Hepatocyte (in vitro differentiated cells): ENCODE measurements at regions not wholly inside any gene's neighbourhood (a gene's known extent, or its start where the extent isn't known, plus 50 kb on each side); places are given as distances from the start of the nearest gene placed in this dataset.
A peak's percentile ranks its signal among the peaks of the same experiment; 100 is the strongest.

ENCODE experiments used
- DNase-seq: peaks from one replicate; pipeline ENCODE4 v3.0.0-alpha.2; 2016; ENCODE audit warnings: low spot score
- H2AFZ ChIP-seq: fragments of 200-600 bp; sonication (generic); 2 replicates; pipeline ENCODE4 v1.6.0; 2016; ENCODE audit warnings: antibody characterized with exemption, mild to moderate bottlenecking
- H3K27ac ChIP-seq: fragments of 200-600 bp; sonication (generic); 2 replicates; pipeline ENCODE4 v1.5.1; 2016; ENCODE audit warnings: mild to moderate bottlenecking
- H3K27me3 ChIP-seq: fragments of 200-600 bp; sonication (generic); 2 replicates; pipeline ENCODE4 v1.6.1; 2016
- H3K36me3 ChIP-seq: fragments of 200-600 bp; sonication (generic); replicated peaks from 2 replicates; pipeline ENCODE4 v1.5.1; 2016; ENCODE audit warnings: low read depth; ENCODE audit not compliant: insufficient read depth
- H3K4me1 ChIP-seq: fragments of 200-600 bp; sonication (generic); 2 replicates; pipeline ENCODE4 v1.5.1; 2016; ENCODE audit warnings: mild to moderate bottlenecking, moderate library complexity; ENCODE audit not compliant: insufficient read depth
- H3K4me2 ChIP-seq: fragments of 200-600 bp; sonication (generic); 2 replicates; pipeline ENCODE4 v1.6.0; 2016
- H3K4me3 ChIP-seq: fragments of 200-600 bp; sonication (generic); 2 replicates; pipeline ENCODE4 v1.5.1; 2016; ENCODE audit warnings: mild to moderate bottlenecking
- H3K79me2 ChIP-seq: fragments of 200-600 bp; sonication (generic); 2 replicates; pipeline ENCODE4 v1.6.0; 2017; ENCODE audit warnings: mild to moderate bottlenecking
- H3K9me2 ChIP-seq: fragments of 200-600 bp; sonication (generic); replicated peaks from 2 replicates; pipeline ENCODE4 v1.6.0; 2017; ENCODE audit warnings: mild to moderate bottlenecking; ENCODE audit not compliant: insufficient read depth
- H3K9me3 ChIP-seq: fragments of 200-600 bp; sonication (generic); 2 replicates; pipeline ENCODE4 v1.5.1; 2016; ENCODE audit warnings: low read depth, mild to moderate bottlenecking
- H4K20me1 ChIP-seq: fragments of 200-600 bp; sonication (generic); 2 replicates; pipeline ENCODE4 v1.6.0; 2016; ENCODE audit warnings: mild to moderate bottlenecking; ENCODE audit not compliant: insufficient read depth, poor library complexity, severe bottlenecking
- CTCF ChIP-seq: fragments of 200-600 bp; sonication (generic); IDR thresholded peaks from 2 replicates; pipeline ENCODE4 v1.5.1; 2016; ENCODE audit warnings: antibody characterized with exemption, mild to moderate bottlenecking; ENCODE audit not compliant: poor library complexity
- EZH2 ChIP-seq: fragments of 200-600 bp; sonication (generic); IDR thresholded peaks from 2 replicates; pipeline ENCODE4 v1.6.1; 2016; ENCODE audit warnings: antibody characterized with exemption, mild to moderate bottlenecking, borderline replicate concordance
- EZH2phosphoT487 ChIP-seq: fragments of 200-600 bp; sonication (generic); IDR thresholded peaks from one replicate; pipeline ENCODE4 v1.6.1; 2018; ENCODE audit warnings: antibody characterized with exemption, mild to moderate bottlenecking, low read depth, moderate library complexity; ENCODE audit not compliant: unreplicated experiment, severe bottlenecking
- WGBS: methylation state at CpG from one replicate; pipeline ENCODE4 v1.1.6; 2016; ENCODE audit warnings: low lambda C conversion rate; ENCODE audit errors: missing lambda C conversion rate; 5-methylcytosine and 5-hydroxymethylcytosine counted together

GRCh38 chr3:10758304-10759037 lies 57.6 kb upstream of the SLC6A11 start:
- Histone ChIP-seq H3K36me3 (no peaks in the 10 kb centered on the region), H3K9me2 (no peaks in the 10 kb centered on the region), H3K9me3 (no peaks in the 10 kb centered on the region), H3K79me2 (no peaks in the 10 kb centered on the region), H3K27me3 (peaks cover 8% of the 10 kb centered on the region), H3K27ac (no peak overlapping the region), H4K20me1 (no peaks in the 10 kb centered on the region), H3K4me2 (no peak overlapping the region), H3K4me1 (no peaks in the 10 kb centered on the region), H2AFZ (no peak overlapping the region), H3K4me3 (no peak overlapping the region)
- TF ChIP-seq EZH2phosphoT487 (no peak), CTCF (peak; percentile 75)
- 48% methylated on average over 13 of the region's 14 CpGs for WGBS
- peak; percentile 84 for DNase-seq

GRCh38 chr3:10759495-10759894 lies 56.5 kb upstream of the SLC6A11 start:
- no peak overlapping the region for H3K4me3 ChIP-seq
- peaks cover 8% of the 10 kb centered on the region for H3K27me3 ChIP-seq
- no peaks in the 10 kb centered on the region for H3K9me3 ChIP-seq
- H2AFZ ChIP-seq, result no peak overlapping the region
- H4K20me1 ChIP-seq, result no peaks in the 10 kb centered on the region
- DNase-seq, result no peak
- TF ChIP-seq CTCF (no peak), EZH2 (no peak), EZH2phosphoT487 (no peak)
- WGBS, result 59% methylated on average over 1 of the region's 1 CpG
- no peaks in the 10 kb centered on the region for H3K79me2 ChIP-seq
- H3K36me3 ChIP-seq, result no peaks in the 10 kb centered on the region
- no peaks in the 10 kb centered on the region for H3K9me2 ChIP-seq
- no peak overlapping the region for H3K27ac ChIP-seq
- H3K4me1 ChIP-seq, result no peaks in the 10 kb centered on the region
- no peak overlapping the region for H3K4me2 ChIP-seq

GRCh38 chr3:10760199-10760598 lies 55.8 kb upstream of the SLC6A11 start:
- Histone ChIP-seq H3K4me3 (no peak overlapping the region), H3K79me2 (no peaks in the 10 kb centered on the region), H3K4me1 (no peaks in the 10 kb centered on the region), H3K27me3 (peaks cover 8% of the 10 kb centered on the region), H3K4me2 (no peak overlapping the region), H3K9me3 (no peaks in the 10 kb centered on the region), H3K27ac (no peak overlapping the region), H2AFZ (no peak overlapping the region), H3K36me3 (no peaks in the 10 kb centered on the region), H3K9me2 (no peaks in the 10 kb centered on the region), H4K20me1 (no peaks in the 10 kb centered on the region)
- TF ChIP-seq EZH2 (no peak), EZH2phosphoT487 (no peak), CTCF (no peak)
- DNase-seq, result no peak
- WGBS, result 75% methylated on average over 2 of the region's 2 CpGs
